PC-9 (cell line): ENCODE measurements at regions not wholly inside any gene's neighbourhood (a gene's known extent, or its start where the extent isn't known, plus 50 kb on each side); places are given as distances from the start of the nearest gene placed in this dataset.

Experiments
- EZH2 ChIP-seq: fragments of 200-600 bp; sonication (generic); IDR thresholded peaks from 2 replicates; pipeline ENCODE4 v1.8.0; 2017; ENCODE audit warnings: antibody characterized with exemption, low read depth
- TF ChIP-seq, protein P1 (sequence below): fragments of 200-600 bp; sonication (generic); conservative IDR thresholded peaks from 2 replicates; pipeline ENCODE4 v1.6.1; 2017; ENCODE audit warnings: mixed run types, antibody characterized with exemption, mild to moderate bottlenecking, moderate library complexity

DNA sequence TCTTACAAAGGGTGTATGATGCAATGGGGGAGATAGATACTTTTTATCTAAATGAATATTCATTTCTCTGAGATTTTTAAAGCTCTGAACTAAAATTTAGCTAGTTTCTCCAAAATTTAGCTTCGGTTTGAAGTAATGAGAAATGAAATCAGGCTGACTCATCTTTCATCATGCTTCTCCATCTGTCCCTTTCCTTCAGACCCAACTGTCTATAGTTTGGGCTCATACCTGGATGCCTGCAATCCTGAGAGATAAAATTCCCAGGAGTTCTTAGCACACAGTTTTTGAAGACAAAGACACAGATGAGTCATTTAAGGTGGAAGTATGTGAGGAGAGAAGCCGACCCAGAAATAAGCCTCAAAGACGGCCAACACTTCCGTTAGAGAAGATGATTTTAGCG, 336.4 kb upstream of the CDH20 start:
- TF ChIP-seq, protein P1, sequence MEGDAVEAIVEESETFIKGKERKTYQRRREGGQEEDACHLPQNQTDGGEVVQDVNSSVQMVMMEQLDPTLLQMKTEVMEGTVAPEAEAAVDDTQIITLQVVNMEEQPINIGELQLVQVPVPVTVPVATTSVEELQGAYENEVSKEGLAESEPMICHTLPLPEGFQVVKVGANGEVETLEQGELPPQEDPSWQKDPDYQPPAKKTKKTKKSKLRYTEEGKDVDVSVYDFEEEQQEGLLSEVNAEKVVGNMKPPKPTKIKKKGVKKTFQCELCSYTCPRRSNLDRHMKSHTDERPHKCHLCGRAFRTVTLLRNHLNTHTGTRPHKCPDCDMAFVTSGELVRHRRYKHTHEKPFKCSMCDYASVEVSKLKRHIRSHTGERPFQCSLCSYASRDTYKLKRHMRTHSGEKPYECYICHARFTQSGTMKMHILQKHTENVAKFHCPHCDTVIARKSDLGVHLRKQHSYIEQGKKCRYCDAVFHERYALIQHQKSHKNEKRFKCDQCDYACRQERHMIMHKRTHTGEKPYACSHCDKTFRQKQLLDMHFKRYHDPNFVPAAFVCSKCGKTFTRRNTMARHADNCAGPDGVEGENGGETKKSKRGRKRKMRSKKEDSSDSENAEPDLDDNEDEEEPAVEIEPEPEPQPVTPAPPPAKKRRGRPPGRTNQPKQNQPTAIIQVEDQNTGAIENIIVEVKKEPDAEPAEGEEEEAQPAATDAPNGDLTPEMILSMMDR: no peak
- TF ChIP-seq EZH2: no peak
